Bronchial epithelial cell (primary cell): ENCODE measurements at regions not wholly inside any gene's neighbourhood (a gene's known extent, or its start where the extent isn't known, plus 50 kb on each side); places are given as distances from the start of the nearest gene placed in this dataset.

Source experiments
- DNase-seq: peaks from one replicate; pipeline ENCODE4 v3.0.0-alpha.2; 2010; ENCODE audit warnings: low read depth
- FAIRE-seq: peaks from 2 replicates; lab custom pipeline; 2011; peaks lifted over from hg19 to GRCh38; lab: Jason Lieb, UNC
- H3K27me3 ChIP-seq: 2 replicates; pipeline ENCODE4 v1.5.1; 2011; ENCODE audit warnings: low read length; ENCODE audit not compliant: control insufficient read depth, insufficient read depth
- H3K36me3 ChIP-seq: 2 replicates; pipeline ENCODE4 v1.5.1; 2011; ENCODE audit warnings: low read length; ENCODE audit not compliant: control insufficient read depth, insufficient read depth
- H3K4me3 ChIP-seq: 2 replicates; pipeline ENCODE4 v1.5.1; 2011; ENCODE audit warnings: mild to moderate bottlenecking, low read depth, low read length, control low read depth
- CTCF ChIP-seq: IDR thresholded peaks from 2 replicates; pipeline ENCODE4 v1.5.1; 2011; ENCODE audit warnings: mild to moderate bottlenecking, moderate library complexity, low read length, control low read depth, inconsistent platforms; ENCODE audit not compliant: insufficient read depth, severe bottlenecking

GRCh38 chr2:240230291-240230931, 90.0 kb upstream of the OTOS start:
- H3K27me3 ChIP-seq = no peaks in the 10 kb centered on the region
- H3K36me3 ChIP-seq = no peaks in the 10 kb centered on the region
- no peak overlapping the region for H3K4me3 ChIP-seq
- no peak for TF ChIP-seq CTCF
- FAIRE-seq (peak; percentile 70), DNase-seq (no peak)

- no peak for TF ChIP-seq CTCF
- Histone ChIP-seq H3K27me3 (no peaks in the 10 kb centered on the region), H3K4me3 (no peak overlapping the region), H3K36me3 (no peaks in the 10 kb centered on the region)
- DNase-seq = no peak
- no peak for FAIRE-seq
Measured at GRCh38 chr2:240231838-240232244, 91.4 kb upstream of the OTOS start.

- no peak overlapping the region for H3K4me3 ChIP-seq
- no peak for FAIRE-seq
Measured at GRCh38 chr2:240232264-240232915, 91.9 kb upstream of the OTOS start.

GRCh38 chr2:240232961-240233884, 92.8 kb upstream of the OTOS start:
- no peak for FAIRE-seq
- TF ChIP-seq CTCF = peak; percentile 94
- H3K4me3 ChIP-seq = peak overlapping the region; percentile 37

More at GRCh38 chr2:240232264-240232915, 91.9 kb upstream of the OTOS start:
- H3K36me3 ChIP-seq = no peaks in the 10 kb centered on the region
- H3K27me3 ChIP-seq = no peaks in the 10 kb centered on the region
- TF ChIP-seq CTCF = no peak
- no peak for DNase-seq

GRCh38 chr2:240233885-240234502, 93.5 kb upstream of the OTOS start:
- Histone ChIP-seq H3K36me3 (no peaks in the 10 kb centered on the region), H3K4me3 (no peak overlapping the region), H3K27me3 (no peaks in the 10 kb centered on the region)
- no peak for TF ChIP-seq CTCF
- FAIRE-seq = peak; percentile 28
- DNase-seq = no peak

More at GRCh38 chr2:240232961-240233884, 92.8 kb upstream of the OTOS start:
- Histone ChIP-seq H3K36me3 (no peaks in the 10 kb centered on the region), H3K27me3 (no peaks in the 10 kb centered on the region)
- DNase-seq = peak; percentile 73
